Left ventricle myocardium inferior (tissue), 1 donor: ENCODE measurements at regions not wholly inside any gene's neighbourhood (a gene's known extent, or its start where the extent isn't known, plus 50 kb on each side); places are given as distances from the start of the nearest gene placed in this dataset.

ENCODE experiments used
- DNase-seq: peaks from one replicate; pipeline ENCODE4 v3.0.0-alpha.2; 2020
- H3K27ac ChIP-seq: fragments of 200-600 bp; replicated peaks from 2 replicates; pipeline ENCODE4 v1.8.0; 2021
- H3K27me3 ChIP-seq: fragments of 200-600 bp; 2 replicates; pipeline ENCODE4 v1.8.0; 2021; ENCODE audit warnings: low read depth
- H3K36me3 ChIP-seq: fragments of 200-600 bp; 2 replicates; pipeline ENCODE4 v1.8.0; 2021
- H3K4me1 ChIP-seq: fragments of 200-600 bp; 2 replicates; pipeline ENCODE4 v1.8.0; 2021
- H3K4me3 ChIP-seq: fragments of 200-600 bp; 2 replicates; pipeline ENCODE4 v1.8.0; 2021; ENCODE audit warnings: mild to moderate bottlenecking, moderate library complexity
- H3K9me3 ChIP-seq: fragments of 200-600 bp; replicated peaks from 2 replicates; pipeline ENCODE4 v1.8.0; 2021
- intact Hi-C: fragments of 100-400 bp; cut with micrococcal nuclease; formaldehyde crosslinking; loops from one replicate; pipeline ENCODE4 v1.11.0; 2022
- TF ChIP-seq, protein P1 (sequence below): fragments of 200-600 bp; IDR thresholded peaks from 2 replicates; pipeline ENCODE4 v1.8.0; 2021; ENCODE audit warnings: antibody characterized with exemption, mild to moderate bottlenecking, borderline replicate concordance
- donor health status: DM: no; HTN: yes; CAD: no; lungs with severe emphysema.

GRCh38 chr5:109610581-109610980 lies 79.1 kb upstream of the MAN2A1 start:
- H3K36me3 ChIP-seq = no peaks in the 10 kb centered on the region
- DNase-seq = no peak
- H3K27ac ChIP-seq = no peak overlapping the region
- H3K4me1 ChIP-seq = no peaks in the 10 kb centered on the region
- no peaks in the 10 kb centered on the region for H3K9me3 ChIP-seq
- H3K4me3 ChIP-seq = no peak overlapping the region
- TF ChIP-seq, protein P1, sequence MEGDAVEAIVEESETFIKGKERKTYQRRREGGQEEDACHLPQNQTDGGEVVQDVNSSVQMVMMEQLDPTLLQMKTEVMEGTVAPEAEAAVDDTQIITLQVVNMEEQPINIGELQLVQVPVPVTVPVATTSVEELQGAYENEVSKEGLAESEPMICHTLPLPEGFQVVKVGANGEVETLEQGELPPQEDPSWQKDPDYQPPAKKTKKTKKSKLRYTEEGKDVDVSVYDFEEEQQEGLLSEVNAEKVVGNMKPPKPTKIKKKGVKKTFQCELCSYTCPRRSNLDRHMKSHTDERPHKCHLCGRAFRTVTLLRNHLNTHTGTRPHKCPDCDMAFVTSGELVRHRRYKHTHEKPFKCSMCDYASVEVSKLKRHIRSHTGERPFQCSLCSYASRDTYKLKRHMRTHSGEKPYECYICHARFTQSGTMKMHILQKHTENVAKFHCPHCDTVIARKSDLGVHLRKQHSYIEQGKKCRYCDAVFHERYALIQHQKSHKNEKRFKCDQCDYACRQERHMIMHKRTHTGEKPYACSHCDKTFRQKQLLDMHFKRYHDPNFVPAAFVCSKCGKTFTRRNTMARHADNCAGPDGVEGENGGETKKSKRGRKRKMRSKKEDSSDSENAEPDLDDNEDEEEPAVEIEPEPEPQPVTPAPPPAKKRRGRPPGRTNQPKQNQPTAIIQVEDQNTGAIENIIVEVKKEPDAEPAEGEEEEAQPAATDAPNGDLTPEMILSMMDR = no peak
- intact Hi-C loops = no loop called here
- H3K27me3 ChIP-seq = no peaks in the 10 kb centered on the region

DNA sequence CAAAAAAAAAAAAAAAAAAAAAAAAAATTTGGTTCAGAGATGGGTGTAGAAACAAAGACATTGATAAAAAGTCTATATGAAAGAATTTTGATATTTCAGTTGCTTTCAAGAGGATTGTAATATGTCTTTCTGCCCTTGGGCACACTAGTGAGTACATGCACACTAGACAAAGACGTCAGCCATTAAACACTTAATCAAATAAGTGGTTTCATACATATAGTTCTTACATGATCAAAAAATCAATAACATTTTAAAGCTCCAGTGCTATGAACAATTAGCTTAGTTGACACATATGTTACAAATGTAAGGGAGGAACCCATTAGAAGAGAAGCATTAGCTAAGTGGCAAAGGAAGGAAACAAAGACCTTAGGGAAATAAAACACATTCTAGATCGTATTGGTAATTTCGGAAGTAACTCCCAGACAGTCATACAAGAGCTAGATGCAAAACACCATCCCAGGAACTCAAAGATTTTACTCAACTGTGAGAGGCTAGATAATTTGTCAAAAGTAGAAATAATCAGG lies 84.5 kb upstream of the MAN2A1 start:
- Histone ChIP-seq H3K27me3 (peaks cover 10% of the 10 kb centered on the region), H3K36me3 (no peaks in the 10 kb centered on the region), H3K9me3 (no peaks in the 10 kb centered on the region), H3K27ac (no peak overlapping the region), H3K4me1 (no peaks in the 10 kb centered on the region), H3K4me3 (no peak overlapping the region)
- TF ChIP-seq, protein P1 = no peak
- intact Hi-C loops = no loop called here
- no peak for DNase-seq

DNA sequence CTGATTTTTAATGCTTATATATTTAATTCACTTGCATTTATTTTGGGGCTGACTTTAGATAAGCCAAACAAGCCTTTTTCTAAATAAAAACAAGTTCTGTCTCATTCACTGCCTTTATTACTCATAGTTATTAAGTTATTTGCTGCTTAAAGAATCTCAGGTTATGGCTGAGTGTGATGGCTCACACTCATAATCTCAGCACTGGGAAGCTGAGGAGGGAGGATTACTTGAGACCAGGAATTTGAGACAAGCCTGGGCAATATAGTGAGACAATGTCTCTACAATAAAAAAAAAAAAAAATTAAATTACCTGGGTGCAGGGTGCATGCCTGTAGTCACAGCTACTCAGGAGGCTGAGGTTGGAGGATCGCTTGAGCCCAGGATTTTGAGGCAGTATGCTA lies 85.0 kb upstream of the MAN2A1 start:
- Histone ChIP-seq H3K27ac (no peak overlapping the region), H3K4me1 (no peaks in the 10 kb centered on the region), H3K4me3 (no peak overlapping the region), H3K27me3 (peaks cover 10% of the 10 kb centered on the region), H3K36me3 (no peaks in the 10 kb centered on the region), H3K9me3 (no peaks in the 10 kb centered on the region)
- no peak for DNase-seq
- intact Hi-C loops = no loop called here
- TF ChIP-seq, protein P1 = no peak

DNA sequence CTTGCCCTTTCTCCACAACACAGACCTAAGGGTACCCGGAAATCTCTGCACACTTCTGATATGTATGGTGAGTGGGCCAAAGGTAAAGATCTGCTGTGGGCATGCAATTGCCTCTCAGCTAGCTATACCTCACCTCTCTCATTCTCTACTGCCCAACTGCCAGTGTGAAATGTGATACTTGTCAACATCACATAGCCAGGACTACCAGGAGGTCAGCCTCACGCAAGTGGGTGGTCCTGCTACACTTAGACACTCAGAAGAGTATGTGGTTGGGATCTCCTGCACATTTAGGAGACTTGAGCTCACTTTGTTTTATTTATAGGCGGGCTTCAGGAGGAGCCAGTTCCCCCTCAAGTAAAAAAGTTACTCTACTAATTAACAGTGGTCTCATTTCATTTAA lies 88.0 kb upstream of the MAN2A1 start:
- no peak for DNase-seq
- Histone ChIP-seq H3K9me3 (no peaks in the 10 kb centered on the region), H3K27me3 (peaks cover 10% of the 10 kb centered on the region), H3K27ac (no peak overlapping the region), H3K4me1 (no peaks in the 10 kb centered on the region), H3K36me3 (no peaks in the 10 kb centered on the region), H3K4me3 (no peak overlapping the region)
- intact Hi-C loops = no loop called here
- TF ChIP-seq, protein P1 = no peak

- Histone ChIP-seq H3K27me3 (peaks cover 10% of the 10 kb centered on the region), H3K4me1 (no peaks in the 10 kb centered on the region), H3K9me3 (no peaks in the 10 kb centered on the region), H3K36me3 (no peaks in the 10 kb centered on the region), H3K4me3 (no peak overlapping the region), H3K27ac (no peak overlapping the region)
- intact Hi-C loops = no loop called here
- TF ChIP-seq, protein P1 = no peak
- DNase-seq = no peak
Observed at GRCh38 chr5:109597893-109598292, 91.8 kb upstream of the MAN2A1 start.

DNA sequence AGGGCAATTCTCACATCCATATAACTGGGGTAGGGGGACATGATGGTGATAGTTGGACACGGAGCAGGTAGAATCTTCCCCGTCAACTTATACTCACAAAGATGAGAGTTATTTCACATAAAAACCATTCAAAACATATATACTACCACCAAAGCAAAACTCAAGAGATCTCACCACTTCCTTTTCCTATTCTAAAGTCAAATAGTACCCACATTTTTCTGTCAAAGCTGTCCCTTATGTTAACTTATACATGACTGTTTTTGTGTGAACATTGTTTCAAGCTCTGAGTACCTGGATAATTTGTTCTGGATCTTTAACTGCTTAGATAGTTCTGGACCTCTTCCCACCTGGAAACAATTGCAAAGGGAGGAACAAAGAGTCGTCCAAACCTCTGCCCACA lies 95.5 kb upstream of the MAN2A1 start:
- no peak overlapping the region for H3K27ac ChIP-seq
- H3K4me3 ChIP-seq = no peak overlapping the region
- no peaks in the 10 kb centered on the region for H3K36me3 ChIP-seq
- no peaks in the 10 kb centered on the region for H3K9me3 ChIP-seq
- TF ChIP-seq, protein P1 = no peak
- H3K4me1 ChIP-seq = no peaks in the 10 kb centered on the region
- intact Hi-C loops = no loop called here
- H3K27me3 ChIP-seq = no peaks in the 10 kb centered on the region
- no peak for DNase-seq
